Activated CD4-positive, alpha-beta memory T cell treated with anti-CD3 and anti-CD28 coated beads for 36 hours (primary cell): ENCODE measurements at regions not wholly inside any gene's neighbourhood (a gene's known extent, or its start where the extent isn't known, plus 50 kb on each side); places are given as distances from the start of the nearest gene placed in this dataset.

ENCODE experiments used
- CTCF ChIA-PET: fragments of 350-600 bp; sonication (Branson Sonifier 250); formaldehyde crosslinking; loops from one replicate; lab custom pipeline; 2021; ENCODE audit warnings: antibody characterized with exemption, inconsistent platforms; lab: Charles Lee
- POLR2A ChIA-PET: fragments of 350-600 bp; sonication (Branson Sonifier 250); formaldehyde crosslinking; loops from one replicate; lab custom pipeline; 2021; ENCODE audit warnings: antibody characterized with exemption; lab: Charles Lee
- DNase-seq: peaks from one replicate; pipeline ENCODE4 v3.0.0-alpha.2; 2020
- H3K27ac Mint-ChIP-seq: one replicate; pipeline ENCODE4 v1.8.0; 2021; ENCODE audit warnings: mixed read lengths
- H3K27me3 Mint-ChIP-seq: one replicate; pipeline ENCODE4 v1.8.0; 2021; ENCODE audit warnings: mixed read lengths
- H3K36me3 Mint-ChIP-seq: one replicate; pipeline ENCODE4 v1.8.0; 2021; ENCODE audit warnings: mixed read lengths
- H3K4me1 Mint-ChIP-seq: one replicate; pipeline ENCODE4 v1.8.0; 2021; ENCODE audit warnings: low read depth, mixed read lengths
- H3K4me3 Mint-ChIP-seq: one replicate; pipeline ENCODE4 v1.8.0; 2021; ENCODE audit warnings: mild to moderate bottlenecking, mixed read lengths
- H3K9me3 Mint-ChIP-seq: one replicate; pipeline ENCODE4 v1.8.0; 2021; ENCODE audit warnings: mixed read lengths
- intact Hi-C: fragments of 100-400 bp; cut with micrococcal nuclease; formaldehyde crosslinking; loops from one replicate; pipeline ENCODE4 v1.15.1; 2023

GRCh38 chr5:118015511-118015910 lies 972.8 kb downstream of the DTWD2 start:
- intact Hi-C loops: no loop called here
- H3K9me3 Mint-ChIP-seq: no peaks in the 10 kb centered on the region
- no peaks in the 10 kb centered on the region for H3K27me3 Mint-ChIP-seq
- CTCF ChIA-PET: no interaction called here
- DNase-seq: no peak
- H3K4me1 Mint-ChIP-seq: no peaks in the 10 kb centered on the region
- H3K27ac Mint-ChIP-seq: no peak overlapping the region
- POLR2A ChIA-PET: no interaction called here
- no peak overlapping the region for H3K4me3 Mint-ChIP-seq
- H3K36me3 Mint-ChIP-seq: no peaks in the 10 kb centered on the region

GRCh38 chr5:118009741-118010297 lies 978.5 kb downstream of the DTWD2 start:
- intact Hi-C loops: no loop called here

GRCh38 chr5:118008779-118009178 lies 979.6 kb downstream of the DTWD2 start:
- Mint-ChIP-seq H3K4me3 (no peak overlapping the region), H3K27ac (no peak overlapping the region), H3K27me3 (no peaks in the 10 kb centered on the region), H3K4me1 (no peaks in the 10 kb centered on the region), H3K36me3 (no peaks in the 10 kb centered on the region), H3K9me3 (no peaks in the 10 kb centered on the region)
- intact Hi-C loops: no loop called here
- ChIA-PET POLR2A (interaction anchor here (0.6 kb wide), 1 partner anchor 338 kb away, joined by 5 read pairs; no protein-coding TSS in a partner anchor), CTCF (no interaction called here)
- no peak for DNase-seq

More at GRCh38 chr5:118009741-118010297, 978.5 kb downstream of the DTWD2 start:
- Mint-ChIP-seq H3K9me3 (no peaks in the 10 kb centered on the region), H3K4me1 (no peaks in the 10 kb centered on the region), H3K4me3 (no peak overlapping the region), H3K36me3 (no peaks in the 10 kb centered on the region), H3K27ac (no peak overlapping the region), H3K27me3 (no peaks in the 10 kb centered on the region)
- ChIA-PET POLR2A (no interaction called here), CTCF (no interaction called here)
- no peak for DNase-seq

GRCh38 chr5:118007262-118007661 lies 981.1 kb downstream of the DTWD2 start:
- ChIA-PET POLR2A (no interaction called here), CTCF (no interaction called here)
- Mint-ChIP-seq H3K36me3 (no peaks in the 10 kb centered on the region), H3K9me3 (peaks cover 2% of the 10 kb centered on the region), H3K27me3 (no peaks in the 10 kb centered on the region), H3K27ac (no peak overlapping the region), H3K4me3 (no peak overlapping the region), H3K4me1 (no peaks in the 10 kb centered on the region)
- intact Hi-C loops: no loop called here
- DNase-seq: no peak

GRCh38 chr5:118006219-118006618 lies 982.1 kb downstream of the DTWD2 start:
- H3K36me3 Mint-ChIP-seq: no peaks in the 10 kb centered on the region
- no peak overlapping the region for H3K4me3 Mint-ChIP-seq
- CTCF ChIA-PET: no interaction called here
- no peak for DNase-seq
- H3K4me1 Mint-ChIP-seq: no peaks in the 10 kb centered on the region
- no peak overlapping the region for H3K27ac Mint-ChIP-seq
- peaks cover 2% of the 10 kb centered on the region for H3K9me3 Mint-ChIP-seq
- POLR2A ChIA-PET: no interaction called here
- intact Hi-C loops: no loop called here
- no peaks in the 10 kb centered on the region for H3K27me3 Mint-ChIP-seq

GRCh38 chr5:117999939-118000549 lies 988.3 kb downstream of the DTWD2 start:
- ChIA-PET CTCF (no interaction called here), POLR2A (no interaction called here)
- Mint-ChIP-seq H3K27ac (no peak overlapping the region), H3K27me3 (no peaks in the 10 kb centered on the region), H3K4me1 (no peaks in the 10 kb centered on the region), H3K36me3 (no peaks in the 10 kb centered on the region), H3K4me3 (no peak overlapping the region), H3K9me3 (peaks cover 8% of the 10 kb centered on the region)
- no peak for DNase-seq
- intact Hi-C loops: no loop called here

GRCh38 chr5:117982691-117983090 lies 1005.7 kb downstream of the DTWD2 start:
- H3K27ac Mint-ChIP-seq: no peak overlapping the region
- no peaks in the 10 kb centered on the region for H3K27me3 Mint-ChIP-seq
- no peaks in the 10 kb centered on the region for H3K36me3 Mint-ChIP-seq
- no peaks in the 10 kb centered on the region for H3K4me1 Mint-ChIP-seq
- CTCF ChIA-PET: no interaction called here
- intact Hi-C loops: no loop called here
- no peak overlapping the region for H3K4me3 Mint-ChIP-seq
- H3K9me3 Mint-ChIP-seq: peaks cover 4% of the 10 kb centered on the region
- POLR2A ChIA-PET: no interaction called here
- no peak for DNase-seq

GRCh38 chr5:117973785-117974184 lies 1014.6 kb downstream of the DTWD2 start:
- intact Hi-C loops: no loop called here
- no peaks in the 10 kb centered on the region for H3K27me3 Mint-ChIP-seq
- no peaks in the 10 kb centered on the region for H3K4me1 Mint-ChIP-seq
- DNase-seq: no peak
- H3K36me3 Mint-ChIP-seq: no peaks in the 10 kb centered on the region
- CTCF ChIA-PET: no interaction called here
- POLR2A ChIA-PET: no interaction called here
- H3K4me3 Mint-ChIP-seq: no peak overlapping the region
- peaks cover 14% of the 10 kb centered on the region for H3K9me3 Mint-ChIP-seq
- no peak overlapping the region for H3K27ac Mint-ChIP-seq

- H3K4me1 Mint-ChIP-seq: no peaks in the 10 kb centered on the region
- no peak overlapping the region for H3K4me3 Mint-ChIP-seq
- no peaks in the 10 kb centered on the region for H3K27me3 Mint-ChIP-seq
- H3K36me3 Mint-ChIP-seq: no peaks in the 10 kb centered on the region
- ChIA-PET CTCF (no interaction called here), POLR2A (no interaction called here)
- no peak for DNase-seq
- peaks cover 7% of the 10 kb centered on the region for H3K9me3 Mint-ChIP-seq
- intact Hi-C loops: no loop called here
- no peak overlapping the region for H3K27ac Mint-ChIP-seq
Measured at GRCh38 chr5:117955831-117956230, 1032.5 kb downstream of the DTWD2 start.

- Mint-ChIP-seq H3K27ac (no peak overlapping the region), H3K4me1 (no peaks in the 10 kb centered on the region), H3K9me3 (peaks cover 7% of the 10 kb centered on the region), H3K27me3 (no peaks in the 10 kb centered on the region), H3K36me3 (no peaks in the 10 kb centered on the region), H3K4me3 (no peak overlapping the region)
- POLR2A ChIA-PET: no interaction called here
- intact Hi-C loops: no loop called here
- CTCF ChIA-PET: no interaction called here
- DNase-seq: no peak
Measured at GRCh38 chr5:117954331-117954730, 1034.0 kb downstream of the DTWD2 start.

- Mint-ChIP-seq H3K27ac (no peak overlapping the region), H3K4me3 (no peak overlapping the region), H3K36me3 (no peaks in the 10 kb centered on the region), H3K9me3 (peaks cover 7% of the 10 kb centered on the region), H3K27me3 (no peaks in the 10 kb centered on the region), H3K4me1 (no peaks in the 10 kb centered on the region)
- intact Hi-C loops: no loop called here
- POLR2A ChIA-PET: no interaction called here
- DNase-seq: no peak
- CTCF ChIA-PET: no interaction called here
Measured at GRCh38 chr5:117953272-117953671, 1035.1 kb downstream of the DTWD2 start.

GRCh38 chr5:117947836-117948235 lies 1040.5 kb downstream of the DTWD2 start:
- Mint-ChIP-seq H3K4me3 (no peak overlapping the region), H3K9me3 (peaks cover 4% of the 10 kb centered on the region), H3K27me3 (no peaks in the 10 kb centered on the region), H3K36me3 (no peaks in the 10 kb centered on the region), H3K4me1 (no peaks in the 10 kb centered on the region), H3K27ac (no peak overlapping the region)
- DNase-seq: no peak
- intact Hi-C loops: no loop called here
- CTCF ChIA-PET: no interaction called here
- POLR2A ChIA-PET: no interaction called here

GRCh38 chr5:117947121-117947520 lies 1041.2 kb downstream of the DTWD2 start:
- intact Hi-C loops: no loop called here
- DNase-seq: no peak
- Mint-ChIP-seq H3K4me1 (no peaks in the 10 kb centered on the region), H3K4me3 (no peak overlapping the region), H3K27me3 (no peaks in the 10 kb centered on the region), H3K27ac (no peak overlapping the region), H3K9me3 (peaks cover under 1% of the 10 kb centered on the region), H3K36me3 (no peaks in the 10 kb centered on the region)
- ChIA-PET POLR2A (no interaction called here), CTCF (no interaction called here)
